NCI-H1105 treated with DMSO at 0.1 percent for 48 hours (cell line): ENCODE measurements at regions not wholly inside any gene's neighbourhood (a gene's known extent, or its start where the extent isn't known, plus 50 kb on each side); places are given as distances from the start of the nearest gene placed in this dataset.
"Not testable (repeated sequence)": the region's sequence is repeated elsewhere in the genome, so short reads cannot be mapped to it uniquely, and the experiment has no call there.

ENCODE experiments used
- DNase-seq: peaks from one replicate; lab custom pipeline; 2025; lab: John Stamatoyannopoulos, UW

- not testable (repeated sequence) for DNase-seq
These were observed 263.2 kb upstream of the SEMA3C start for GRCh38 chr7:81182056-81182455.

GRCh38 chr7:81181066-81181465 lies 262.2 kb upstream of the SEMA3C start:
- DNase-seq, result no peak

GRCh38 chr7:81180573-81180972 lies 261.7 kb upstream of the SEMA3C start:
- DNase-seq, result no peak

- DNase-seq, result no peak
These were observed 256.6 kb upstream of the SEMA3C start for GRCh38 chr7:81175275-81175940.

GRCh38 chr7:81173766-81174281 lies 255.0 kb upstream of the SEMA3C start:
- DNase-seq, result no peak

- no peak for DNase-seq
These were observed 251.4 kb upstream of the SEMA3C start for GRCh38 chr7:81170291-81170690.

- no peak for DNase-seq
These were observed 249.1 kb upstream of the SEMA3C start for GRCh38 chr7:81167934-81168333.

- no peak for DNase-seq
These were observed 246.2 kb upstream of the SEMA3C start for GRCh38 chr7:81165070-81165469.

GRCh38 chr7:81162771-81163525 lies 244.1 kb upstream of the SEMA3C start:
- DNase-seq, result no peak

GRCh38 chr7:81162234-81162633 lies 243.4 kb upstream of the SEMA3C start:
- no peak for DNase-seq

- DNase-seq, result no peak
These were observed 242.7 kb upstream of the SEMA3C start for GRCh38 chr7:81161451-81162075.

- DNase-seq, result no peak
These were observed 240.6 kb upstream of the SEMA3C start for GRCh38 chr7:81159402-81159801.

GRCh38 chr7:81158189-81158588 lies 239.3 kb upstream of the SEMA3C start:
- no peak for DNase-seq

- DNase-seq, result no peak
These were observed 237.0 kb upstream of the SEMA3C start for GRCh38 chr7:81155654-81156373.

GRCh38 chr7:81154565-81154964 lies 235.7 kb upstream of the SEMA3C start:
- DNase-seq, result no peak

- DNase-seq, result not testable (repeated sequence)
These were observed 234.1 kb upstream of the SEMA3C start for GRCh38 chr7:81152925-81153324.

- no peak for DNase-seq
These were observed 232.1 kb upstream of the SEMA3C start for GRCh38 chr7:81150951-81151361.

- no peak for DNase-seq
These were observed 225.0 kb upstream of the SEMA3C start for GRCh38 chr7:81143856-81144255.

- DNase-seq, result not testable (repeated sequence)
These were observed 222.7 kb upstream of the SEMA3C start for GRCh38 chr7:81141257-81142205.

GRCh38 chr7:81140775-81141174 lies 221.9 kb upstream of the SEMA3C start:
- no peak for DNase-seq

GRCh38 chr7:81140252-81140651 lies 221.4 kb upstream of the SEMA3C start:
- no peak for DNase-seq
